SK-N-SH treated with all-trans-retinoic acid at 6 μM for 48 hours (cell line): ENCODE measurements at regions not wholly inside any gene's neighbourhood (a gene's known extent, or its start where the extent isn't known, plus 50 kb on each side); places are given as distances from the start of the nearest gene placed in this dataset.

ENCODE experiments used
- ATAC-seq: fragments of 200-7000 bp; cut with Tn5 transposase; 3 replicates; pipeline ENCODE4 v1.9.1; 2020; ENCODE audit warnings: mild to moderate bottlenecking, moderate library complexity
- ARNTL ChIP-seq: fragments of 450-650 bp; formaldehyde crosslinking; IDR thresholded peaks from 2 replicates; pipeline ENCODE4 v1.5.0; 2020; ENCODE audit warnings: low read depth, mild to moderate bottlenecking, moderate library complexity, borderline replicate concordance
- BACH2 ChIP-seq: fragments of 250-450 bp; sonication (Bioruptor Pico); IDR thresholded peaks from 2 replicates; pipeline ENCODE4 v1.9.0; 2021; ENCODE audit warnings: mild to moderate bottlenecking, borderline replicate concordance
- CREB5 ChIP-seq: fragments of 250-450 bp; sonication (Bioruptor Pico); IDR thresholded peaks from 2 replicates; pipeline ENCODE4 v1.5.1; 2020; ENCODE audit warnings: low read depth, mild to moderate bottlenecking, moderate library complexity
- CSDC2 ChIP-seq: fragments of 250-450 bp; sonication (Bioruptor Pico); IDR thresholded peaks from 2 replicates; pipeline ENCODE4 v1.5.0; 2020; ENCODE audit warnings: mild to moderate bottlenecking, moderate library complexity
- CSRNP3 ChIP-seq: fragments of 250-450 bp; sonication (Bioruptor Pico); IDR thresholded peaks from 2 replicates; pipeline ENCODE4 v1.5.1; 2021; ENCODE audit warnings: mild to moderate bottlenecking, moderate library complexity
- ESRRG ChIP-seq: fragments of 250-450 bp; sonication (Bioruptor Pico); IDR thresholded peaks from 2 replicates; pipeline ENCODE4 v1.6.1; 2021; ENCODE audit warnings: mild to moderate bottlenecking
- GLIS3 ChIP-seq: fragments of 250-450 bp; sonication (Bioruptor Pico); IDR thresholded peaks from 2 replicates; pipeline ENCODE4 v1.5.0; 2020; ENCODE audit warnings: mild to moderate bottlenecking, moderate library complexity
- ISL1 ChIP-seq: fragments of 250-450 bp; sonication (Bioruptor Pico); IDR thresholded peaks from 2 replicates; pipeline ENCODE4 v2.1.2; 2022; ENCODE audit warnings: mild to moderate bottlenecking, moderate library complexity
- OSR1 ChIP-seq: fragments of 250-450 bp; sonication (Bioruptor Pico); IDR thresholded peaks from 2 replicates; pipeline ENCODE4 v1.8.0; 2022; ENCODE audit warnings: moderate library complexity, mild to moderate bottlenecking, inconsistent platforms
- PATZ1 ChIP-seq: fragments of 250-450 bp; sonication (Bioruptor Pico); IDR thresholded peaks from 2 replicates; pipeline ENCODE4 v1.8.0; 2020; ENCODE audit warnings: mild to moderate bottlenecking, moderate library complexity, borderline replicate concordance
- POU6F1 ChIP-seq: fragments of 250-450 bp; sonication (Bioruptor Pico); IDR thresholded peaks from 2 replicates; pipeline ENCODE4 v1.8.0; 2021; ENCODE audit warnings: low read depth, mild to moderate bottlenecking, moderate library complexity, borderline replicate concordance
- PPARA ChIP-seq: fragments of 250-450 bp; sonication (Bioruptor Pico); IDR thresholded peaks from 2 replicates; pipeline ENCODE4 v1.5.0; 2020; ENCODE audit warnings: mild to moderate bottlenecking, borderline replicate concordance
- RARB ChIP-seq: fragments of 250-450 bp; sonication (Bioruptor Pico); IDR thresholded peaks from 2 replicates; pipeline ENCODE4 v1.8.0; 2021; ENCODE audit warnings: mild to moderate bottlenecking, moderate library complexity
- SNAI2 ChIP-seq: fragments of 250-450 bp; sonication (Bioruptor Pico); IDR thresholded peaks from 2 replicates; pipeline ENCODE4 v1.5.0; 2020; ENCODE audit warnings: mild to moderate bottlenecking, moderate library complexity
- TCF4 ChIP-seq: fragments of 250-450 bp; sonication (Bioruptor Pico); IDR thresholded peaks from 2 replicates; pipeline ENCODE4 v1.8.0; 2021; ENCODE audit warnings: mild to moderate bottlenecking, moderate library complexity, borderline replicate concordance
- TOX ChIP-seq: fragments of 250-450 bp; sonication (Bioruptor Pico); IDR thresholded peaks from 2 replicates; pipeline ENCODE4 v1.8.0; 2021; ENCODE audit warnings: mild to moderate bottlenecking, moderate library complexity, borderline replicate concordance
- TSHZ2 ChIP-seq: fragments of 250-450 bp; sonication (Bioruptor Pico); IDR thresholded peaks from 2 replicates; pipeline ENCODE4 v1.5.0; 2020; ENCODE audit warnings: mild to moderate bottlenecking, moderate library complexity
- ZC3H10 ChIP-seq: fragments of 250-450 bp; sonication (Bioruptor Pico); IDR thresholded peaks from 2 replicates; pipeline ENCODE4 v1.5.1; 2021; ENCODE audit warnings: mild to moderate bottlenecking, moderate library complexity
- ZFP3 ChIP-seq: fragments of 250-450 bp; sonication (Bioruptor Pico); IDR thresholded peaks from 2 replicates; pipeline ENCODE4 v1.5.0; 2020; ENCODE audit warnings: mild to moderate bottlenecking, moderate library complexity
- ZFP30 ChIP-seq: fragments of 450-650 bp; formaldehyde crosslinking; IDR thresholded peaks from 2 replicates; pipeline ENCODE4 v1.5.0; 2022; ENCODE audit warnings: mild to moderate bottlenecking, moderate library complexity
- ZNF565 ChIP-seq: fragments of 450-650 bp; formaldehyde crosslinking; conservative IDR thresholded peaks from 2 replicates; pipeline ENCODE4 v1.5.0; 2020; ENCODE audit warnings: low read depth, mild to moderate bottlenecking, moderate library complexity
- ZNF70 ChIP-seq: fragments of 450-650 bp; formaldehyde crosslinking; IDR thresholded peaks from 2 replicates; pipeline ENCODE4 v1.5.0; 2020; ENCODE audit warnings: mild to moderate bottlenecking, moderate library complexity

- no peak for ATAC-seq
- no peak for TF ChIP-seq PATZ1 (CRISPR knock-in tag)
- TF ChIP-seq TCF4 (CRISPR knock-in tag) = no peak
- no peak for TF ChIP-seq BACH2 (CRISPR knock-in tag)
- TF ChIP-seq OSR1 (CRISPR knock-in tag) = no peak
- no peak for TF ChIP-seq CREB5 (CRISPR knock-in tag)
- TF ChIP-seq ISL1 (CRISPR knock-in tag) = no peak
- no peak for TF ChIP-seq PPARA (CRISPR knock-in tag)
- TF ChIP-seq GLIS3 (CRISPR knock-in tag) = no peak
- no peak for TF ChIP-seq ZFP3
- no peak for TF ChIP-seq CSDC2 (CRISPR knock-in tag)
- TF ChIP-seq RARB (CRISPR knock-in tag) = no peak
- no peak for TF ChIP-seq ZC3H10 (CRISPR knock-in tag)
- no peak for TF ChIP-seq ZNF70 (CRISPR knock-in tag)
- no peak for TF ChIP-seq CSRNP3 (CRISPR knock-in tag)
- TF ChIP-seq ESRRG (CRISPR knock-in tag) = no peak
Measured at GRCh38 chr5:135272311-135272805, 126.7 kb downstream of the MACROH2A1 start.

GRCh38 chr5:135271533-135272310, 127.3 kb downstream of the MACROH2A1 start:
- ATAC-seq = no peak
- TF ChIP-seq CSRNP3 (CRISPR knock-in tag) (no peak), PATZ1 (CRISPR knock-in tag) (no peak), TCF4 (CRISPR knock-in tag) (no peak), BACH2 (CRISPR knock-in tag) (no peak), ZFP30 (CRISPR knock-in tag) (no peak), RARB (CRISPR knock-in tag) (no peak), OSR1 (CRISPR knock-in tag) (no peak), SNAI2 (CRISPR knock-in tag) (no peak), GLIS3 (CRISPR knock-in tag) (no peak), CSDC2 (CRISPR knock-in tag) (no peak), TSHZ2 (CRISPR knock-in tag) (no peak), ZNF70 (CRISPR knock-in tag) (no peak), ZFP3 (no peak), POU6F1 (CRISPR knock-in tag) (no peak), PPARA (CRISPR knock-in tag) (no peak), ARNTL (no peak), TOX (CRISPR knock-in tag) (no peak), ZNF565 (CRISPR knock-in tag) (no peak), ESRRG (CRISPR knock-in tag) (no peak), ZC3H10 (CRISPR knock-in tag) (no peak)
